ENCODE measurements at regions not wholly inside any gene's neighbourhood (a gene's known extent, or its start where the extent isn't known, plus 50 kb on each side); places are given as distances from the start of the nearest gene placed in this dataset.

- Histone ChIP-seq H3K4me3 (replicated peaks in 1 of 2; ENCODE audit: low read depth in 1 of 2, low read length in 2 of 2) (no peak overlapping the region), H3K9me2 (ENCODE audit: insufficient read depth) (no peaks in the 10 kb centered on the region), H3K9me3 (ENCODE audit: control insufficient read depth in 1 of 2, insufficient read depth in 1 of 2, low read depth in 1 of 2, low read length in 2 of 2) (peaks cover 27 to 30% of the 10 kb centered on the region in 2 experiments; a peak in 2 of 4 replicates), H3K27me3 (ENCODE audit: insufficient read depth, low read length) (no peaks in the 10 kb centered on the region), H3K4me1 (ENCODE audit: control insufficient read depth in 1 of 2, insufficient read depth in 2 of 2, low read length in 2 of 2) (no peaks in the 10 kb centered on the region), H3K9ac (ENCODE audit: low read length) (no peak overlapping the region), H3K4me2 (ENCODE audit: low read length) (no peak overlapping the region), H3K27ac (ENCODE audit: low read depth, low read length) (no peak overlapping the region), H3K79me2 (ENCODE audit: insufficient read depth, low read length) (no peaks in the 10 kb centered on the region), H2AFZ (ENCODE audit: low read depth, low read length, poor library complexity, severe bottlenecking) (no peak overlapping the region), H4K20me1 (ENCODE audit: insufficient read depth) (no peaks in the 10 kb centered on the region), H3K36me3 (ENCODE audit: control insufficient read depth in 1 of 2, insufficient read depth in 2 of 2, low read length in 2 of 2) (no peaks in the 10 kb centered on the region)
- intact Hi-C loops (cut with micrococcal nuclease), result no loop called here
- ATAC-seq (no peak), DNase-seq (ENCODE audit: low read depth, low spot score) (no peak)
- POLR2A ChIA-PET, result no interaction called here
- RAD21 ChIA-PET (ENCODE audit: low non-redundant PET in 1 of 2, low total read pairs in 2 of 2, uncharacterized antibody in 2 of 2, unreplicated experiment in 2 of 2), result no interaction called here
- no TSS peak for BruUV-seq (replicated peaks)
- CTCF ChIA-PET, result no interaction called here
- TF ChIP-seq, protein P1, sequence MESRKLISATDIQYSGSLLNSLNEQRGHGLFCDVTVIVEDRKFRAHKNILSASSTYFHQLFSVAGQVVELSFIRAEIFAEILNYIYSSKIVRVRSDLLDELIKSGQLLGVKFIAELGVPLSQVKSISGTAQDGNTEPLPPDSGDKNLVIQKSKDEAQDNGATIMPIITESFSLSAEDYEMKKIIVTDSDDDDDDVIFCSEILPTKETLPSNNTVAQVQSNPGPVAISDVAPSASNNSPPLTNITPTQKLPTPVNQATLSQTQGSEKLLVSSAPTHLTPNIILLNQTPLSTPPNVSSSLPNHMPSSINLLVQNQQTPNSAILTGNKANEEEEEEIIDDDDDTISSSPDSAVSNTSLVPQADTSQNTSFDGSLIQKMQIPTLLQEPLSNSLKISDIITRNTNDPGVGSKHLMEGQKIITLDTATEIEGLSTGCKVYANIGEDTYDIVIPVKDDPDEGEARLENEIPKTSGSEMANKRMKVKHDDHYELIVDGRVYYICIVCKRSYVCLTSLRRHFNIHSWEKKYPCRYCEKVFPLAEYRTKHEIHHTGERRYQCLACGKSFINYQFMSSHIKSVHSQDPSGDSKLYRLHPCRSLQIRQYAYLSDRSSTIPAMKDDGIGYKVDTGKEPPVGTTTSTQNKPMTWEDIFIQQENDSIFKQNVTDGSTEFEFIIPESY (IDR thresholded peaks at IDR 0.05; ENCODE audit: extremely low read depth, insufficient replicate concordance, low read length), result no peak
- TF ChIP-seq EZH2phosphoT487 (IDR thresholded peaks at IDR 0.05; ENCODE audit: borderline replicate concordance), result no peak
- TF ChIP-seq SIN3A (IDR thresholded peaks at IDR 0.05; ENCODE audit: low read depth), result no peak
- no peak for TF ChIP-seq FOSL1 (IDR thresholded peaks at IDR 0.05; ENCODE audit: low read depth)
- TF ChIP-seq, protein P2, sequence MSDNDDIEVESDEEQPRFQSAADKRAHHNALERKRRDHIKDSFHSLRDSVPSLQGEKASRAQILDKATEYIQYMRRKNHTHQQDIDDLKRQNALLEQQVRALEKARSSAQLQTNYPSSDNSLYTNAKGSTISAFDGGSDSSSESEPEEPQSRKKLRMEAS (IDR thresholded peaks at IDR 0.05), result no peak
- no peak for TF ChIP-seq TCF7L2 (IDR thresholded peaks at IDR 0.05; ENCODE audit: borderline replicate concordance, extremely low read depth, insufficient read depth, insufficient read length)
- TF ChIP-seq JUND (IDR thresholded peaks at IDR 0.05), result no peak
- TF ChIP-seq ATF3 (IDR thresholded peaks at IDR 0.05), result no peak
- TF ChIP-seq ELF1 (IDR thresholded peaks at IDR 0.05; ENCODE audit: borderline replicate concordance, low read depth), result no peak
- TF ChIP-seq CEBPB (IDR thresholded peaks at IDR 0.05; ENCODE audit: low read depth), result no peak
- TF ChIP-seq EGR1 (IDR thresholded peaks at IDR 0.05; ENCODE audit: low read depth), result no peak
- TF ChIP-seq SRF (IDR thresholded peaks at IDR 0.05; ENCODE audit: low read depth), result no peak
- no peak for TF ChIP-seq CBX3 (IDR thresholded peaks at IDR 0.05; ENCODE audit: low read depth)
- no peak for TF ChIP-seq REST (IDR thresholded peaks at IDR 0.05; ENCODE audit: low read depth)
- no peak for TF ChIP-seq POLR2AphosphoS5 (IDR thresholded peaks at IDR 0.05; ENCODE audit: low read depth, low read length)
- no peak for TF ChIP-seq ZNF274 (IDR thresholded peaks at IDR 0.05; ENCODE audit: low read depth, low read length)
- TF ChIP-seq, protein P3, sequence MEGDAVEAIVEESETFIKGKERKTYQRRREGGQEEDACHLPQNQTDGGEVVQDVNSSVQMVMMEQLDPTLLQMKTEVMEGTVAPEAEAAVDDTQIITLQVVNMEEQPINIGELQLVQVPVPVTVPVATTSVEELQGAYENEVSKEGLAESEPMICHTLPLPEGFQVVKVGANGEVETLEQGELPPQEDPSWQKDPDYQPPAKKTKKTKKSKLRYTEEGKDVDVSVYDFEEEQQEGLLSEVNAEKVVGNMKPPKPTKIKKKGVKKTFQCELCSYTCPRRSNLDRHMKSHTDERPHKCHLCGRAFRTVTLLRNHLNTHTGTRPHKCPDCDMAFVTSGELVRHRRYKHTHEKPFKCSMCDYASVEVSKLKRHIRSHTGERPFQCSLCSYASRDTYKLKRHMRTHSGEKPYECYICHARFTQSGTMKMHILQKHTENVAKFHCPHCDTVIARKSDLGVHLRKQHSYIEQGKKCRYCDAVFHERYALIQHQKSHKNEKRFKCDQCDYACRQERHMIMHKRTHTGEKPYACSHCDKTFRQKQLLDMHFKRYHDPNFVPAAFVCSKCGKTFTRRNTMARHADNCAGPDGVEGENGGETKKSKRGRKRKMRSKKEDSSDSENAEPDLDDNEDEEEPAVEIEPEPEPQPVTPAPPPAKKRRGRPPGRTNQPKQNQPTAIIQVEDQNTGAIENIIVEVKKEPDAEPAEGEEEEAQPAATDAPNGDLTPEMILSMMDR (IDR thresholded peaks at IDR 0.05 in 2 of 3, conservative IDR thresholded peaks at IDR 0.05 in 1 of 3; ENCODE audit: borderline replicate concordance in 1 of 3, insufficient read depth in 1 of 3, low read depth in 2 of 3, low read length in 2 of 3), result no peak
- no peak for TF ChIP-seq RAD21 (IDR thresholded peaks at IDR 0.05; ENCODE audit: low read depth)
- TF ChIP-seq SP1 (IDR thresholded peaks at IDR 0.05; ENCODE audit: low read depth), result no peak
- no peak for TF ChIP-seq EZH2 (IDR thresholded peaks at IDR 0.05)
These were observed 139.6 kb upstream of the NETO1 start for GRCh38 chr18:73007195-73007914.
